ENCODE measurements at regions not wholly inside any gene's neighbourhood (a gene's known extent, or its start where the extent isn't known, plus 50 kb on each side); places are given as distances from the start of the nearest gene placed in this dataset.

DNA sequence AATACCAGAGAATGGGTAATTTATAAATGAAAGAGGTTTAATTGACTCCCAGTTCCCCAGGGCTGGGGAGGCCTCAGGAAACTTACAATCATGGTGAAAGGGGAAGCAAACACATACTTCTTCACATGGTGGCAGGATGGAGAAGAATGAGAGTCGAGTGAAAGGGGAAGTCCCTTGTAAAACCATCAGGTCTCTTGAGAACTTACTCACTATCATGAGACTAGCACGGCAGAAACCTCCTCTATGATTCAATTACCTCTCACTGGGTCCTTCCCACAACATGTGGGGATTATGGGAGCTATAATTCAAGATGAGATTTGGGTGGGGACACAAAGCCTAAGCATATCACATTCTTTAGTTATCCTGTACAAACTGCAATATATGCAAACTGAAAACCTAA, 609.4 kb downstream of the MTRR start:
- H3K9ac ChIP-seq (ENCODE audit: insufficient read depth, low read depth, low read length) = no peak overlapping the region
- no peaks in the 10 kb centered on the region; the same call in 1 of the 2 replicates for H3K4me1 ChIP-seq (ENCODE audit: insufficient read depth, low read length)
- TF ChIP-seq, protein P1, sequence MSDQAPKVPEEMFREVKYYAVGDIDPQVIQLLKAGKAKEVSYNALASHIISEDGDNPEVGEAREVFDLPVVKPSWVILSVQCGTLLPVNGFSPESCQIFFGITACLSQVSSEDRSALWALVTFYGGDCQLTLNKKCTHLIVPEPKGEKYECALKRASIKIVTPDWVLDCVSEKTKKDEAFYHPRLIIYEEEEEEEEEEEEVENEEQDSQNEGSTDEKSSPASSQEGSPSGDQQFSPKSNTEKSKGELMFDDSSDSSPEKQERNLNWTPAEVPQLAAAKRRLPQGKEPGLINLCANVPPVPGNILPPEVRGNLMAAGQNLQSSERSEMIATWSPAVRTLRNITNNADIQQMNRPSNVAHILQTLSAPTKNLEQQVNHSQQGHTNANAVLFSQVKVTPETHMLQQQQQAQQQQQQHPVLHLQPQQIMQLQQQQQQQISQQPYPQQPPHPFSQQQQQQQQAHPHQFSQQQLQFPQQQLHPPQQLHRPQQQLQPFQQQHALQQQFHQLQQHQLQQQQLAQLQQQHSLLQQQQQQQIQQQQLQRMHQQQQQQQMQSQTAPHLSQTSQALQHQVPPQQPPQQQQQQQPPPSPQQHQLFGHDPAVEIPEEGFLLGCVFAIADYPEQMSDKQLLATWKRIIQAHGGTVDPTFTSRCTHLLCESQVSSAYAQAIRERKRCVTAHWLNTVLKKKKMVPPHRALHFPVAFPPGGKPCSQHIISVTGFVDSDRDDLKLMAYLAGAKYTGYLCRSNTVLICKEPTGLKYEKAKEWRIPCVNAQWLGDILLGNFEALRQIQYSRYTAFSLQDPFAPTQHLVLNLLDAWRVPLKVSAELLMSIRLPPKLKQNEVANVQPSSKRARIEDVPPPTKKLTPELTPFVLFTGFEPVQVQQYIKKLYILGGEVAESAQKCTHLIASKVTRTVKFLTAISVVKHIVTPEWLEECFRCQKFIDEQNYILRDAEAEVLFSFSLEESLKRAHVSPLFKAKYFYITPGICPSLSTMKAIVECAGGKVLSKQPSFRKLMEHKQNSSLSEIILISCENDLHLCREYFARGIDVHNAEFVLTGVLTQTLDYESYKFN (CRISPR knock-in tag; conservative IDR thresholded peaks at IDR 0.05) = no peak
- TF ChIP-seq ZFP90 (CRISPR knock-in tag; IDR thresholded peaks at IDR 0.05; ENCODE audit: borderline replicate concordance) = no peak
- TF ChIP-seq ONECUT2 (CRISPR knock-in tag; IDR thresholded peaks at IDR 0.05) = no peak
- TF ChIP-seq GPN1 (CRISPR knock-in tag; IDR thresholded peaks at IDR 0.05; ENCODE audit: borderline replicate concordance) = no peak
- no peak for TF ChIP-seq ZFP36L2 (CRISPR knock-in tag; IDR thresholded peaks at IDR 0.05)
- POLR2A ChIA-PET = no interaction called here
- CTCF ChIA-PET (ENCODE audit: low intra/inter-chr PET ratio, low total read pairs) = no interaction called here
- H3K9me3 ChIP-seq (ENCODE audit: low read length) = peaks cover 84% of the 10 kb centered on the region
- H4K20me1 ChIP-seq (ENCODE audit: insufficient read depth, low read length) = no peaks in the 10 kb centered on the region
- intact Hi-C loops (cut with micrococcal nuclease; ENCODE audit: unreplicated experiment) = no loop called here
- H3K27ac ChIP-seq (ENCODE audit: extremely low read length, insufficient read depth, low read length) = no peak overlapping the region
- no TSS peak for BruUV-seq (replicated peaks)
- H3K27me3 ChIP-seq (ENCODE audit: control insufficient read depth in 1 of 2, insufficient read depth in 2 of 2, low read length in 2 of 2) = no peaks in the 10 kb centered on the region
- ATAC-seq (no peak), FAIRE-seq (no peak), DNase-seq (ENCODE audit: low spot score) (no peak)
- no peak overlapping the region for H3K4me2 ChIP-seq (ENCODE audit: low read depth, low read length)
- no peaks in the 10 kb centered on the region for H3K36me3 ChIP-seq (replicated peaks in 1 of 2; ENCODE audit: control insufficient read depth in 1 of 2, insufficient read depth in 2 of 2, low read length in 2 of 2)
- no peak overlapping the region for H3K4me3 ChIP-seq (replicated peaks in 1 of 3; ENCODE audit: insufficient read depth in 1 of 3, low read depth in 2 of 3, low read length in 3 of 3)
- no peaks in the 10 kb centered on the region for H3K79me2 ChIP-seq (ENCODE audit: insufficient read depth, low read length)
- no peak overlapping the region for H2AFZ ChIP-seq (ENCODE audit: low read length)
- 0% methylated on average over 2 of the region's 2 CpGs for WGBS (ENCODE audit: low lambda C conversion rate)
- in situ Hi-C loops (cut with HindIII; ENCODE audit: extremely low pct_ligation_motif_present, low pct_unique_long_range_greater_than_20kb) = no loop called here

DNA sequence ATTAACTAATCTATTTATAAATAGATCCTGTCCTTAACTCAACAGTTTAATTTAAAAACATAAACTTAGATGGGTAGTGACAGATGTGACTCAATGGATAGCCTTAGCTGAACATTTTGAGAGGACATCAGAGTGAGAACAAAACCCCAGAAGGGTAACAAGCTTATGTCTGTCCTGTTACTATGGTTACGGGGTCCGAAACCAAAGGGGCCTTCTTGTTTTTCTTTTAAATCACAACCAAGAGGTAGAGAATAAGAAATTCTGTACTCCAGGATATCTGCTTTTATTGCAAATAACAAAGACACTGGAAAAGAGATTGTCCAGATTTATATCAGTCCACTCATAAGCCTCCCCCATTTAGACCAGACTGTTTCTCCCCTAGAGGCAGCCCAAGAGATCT, 612.1 kb downstream of the MTRR start:
- Histone ChIP-seq H3K9ac (ENCODE audit: insufficient read depth, low read depth, low read length) (no peak overlapping the region), H3K27ac (ENCODE audit: extremely low read length, insufficient read depth, low read length) (no peak overlapping the region), H2AFZ (ENCODE audit: low read length) (no peak overlapping the region), H3K27me3 (ENCODE audit: control insufficient read depth in 1 of 2, insufficient read depth in 2 of 2, low read length in 2 of 2) (no peaks in the 10 kb centered on the region), H3K4me1 (ENCODE audit: insufficient read depth, low read length) (no peaks in the 10 kb centered on the region), H3K4me2 (ENCODE audit: low read depth, low read length) (no peak overlapping the region), H3K79me2 (ENCODE audit: insufficient read depth, low read length) (no peaks in the 10 kb centered on the region), H3K4me3 (replicated peaks in 1 of 3; ENCODE audit: insufficient read depth in 1 of 3, low read depth in 2 of 3, low read length in 3 of 3) (no peak overlapping the region), H4K20me1 (ENCODE audit: insufficient read depth, low read length) (no peaks in the 10 kb centered on the region), H3K9me3 (ENCODE audit: low read length) (peaks cover 84% of the 10 kb centered on the region), H3K36me3 (replicated peaks in 1 of 2; ENCODE audit: control insufficient read depth in 1 of 2, insufficient read depth in 2 of 2, low read length in 2 of 2) (no peaks in the 10 kb centered on the region)
- ChIA-PET POLR2A (no interaction called here), CTCF (ENCODE audit: low intra/inter-chr PET ratio, low total read pairs) (no interaction called here)
- in situ Hi-C loops (cut with HindIII; ENCODE audit: extremely low pct_ligation_motif_present, low pct_unique_long_range_greater_than_20kb) (no loop called here), intact Hi-C loops (cut with micrococcal nuclease; ENCODE audit: unreplicated experiment) (no loop called here)
- 4% methylated on average over 2 of the region's 2 CpGs for WGBS (ENCODE audit: low lambda C conversion rate)
- BruUV-seq (replicated peaks) = no TSS peak
- FAIRE-seq (no peak), ATAC-seq (no peak), DNase-seq (ENCODE audit: low spot score) (no peak)
- TF ChIP-seq, protein P2, sequence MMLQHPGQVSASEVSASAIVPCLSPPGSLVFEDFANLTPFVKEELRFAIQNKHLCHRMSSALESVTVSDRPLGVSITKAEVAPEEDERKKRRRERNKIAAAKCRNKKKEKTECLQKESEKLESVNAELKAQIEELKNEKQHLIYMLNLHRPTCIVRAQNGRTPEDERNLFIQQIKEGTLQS (CRISPR knock-in tag; IDR thresholded peaks at IDR 0.05) = no peak
- TF ChIP-seq ZNF772 (CRISPR knock-in tag; IDR thresholded peaks at IDR 0.05) (no peak), ZNF510 (CRISPR knock-in tag; IDR thresholded peaks at IDR 0.05; ENCODE audit: low read depth) (no peak), ZNF274 (CRISPR knock-in tag; IDR thresholded peaks at IDR 0.05) (no peak), ISL2 (CRISPR knock-in tag; IDR thresholded peaks at IDR 0.05) (no peak), ZNF546 (CRISPR knock-in tag; conservative IDR thresholded peaks at IDR 0.05) (no peak), HOXA7 (CRISPR knock-in tag; IDR thresholded peaks at IDR 0.05) (no peak), ZNF350 (CRISPR knock-in tag; IDR thresholded peaks at IDR 0.05; ENCODE audit: borderline replicate concordance, low read depth) (no peak), JUND (CRISPR knock-in tag; IDR thresholded peaks at IDR 0.05) (no peak)
- TF ChIP-seq, protein P3, sequence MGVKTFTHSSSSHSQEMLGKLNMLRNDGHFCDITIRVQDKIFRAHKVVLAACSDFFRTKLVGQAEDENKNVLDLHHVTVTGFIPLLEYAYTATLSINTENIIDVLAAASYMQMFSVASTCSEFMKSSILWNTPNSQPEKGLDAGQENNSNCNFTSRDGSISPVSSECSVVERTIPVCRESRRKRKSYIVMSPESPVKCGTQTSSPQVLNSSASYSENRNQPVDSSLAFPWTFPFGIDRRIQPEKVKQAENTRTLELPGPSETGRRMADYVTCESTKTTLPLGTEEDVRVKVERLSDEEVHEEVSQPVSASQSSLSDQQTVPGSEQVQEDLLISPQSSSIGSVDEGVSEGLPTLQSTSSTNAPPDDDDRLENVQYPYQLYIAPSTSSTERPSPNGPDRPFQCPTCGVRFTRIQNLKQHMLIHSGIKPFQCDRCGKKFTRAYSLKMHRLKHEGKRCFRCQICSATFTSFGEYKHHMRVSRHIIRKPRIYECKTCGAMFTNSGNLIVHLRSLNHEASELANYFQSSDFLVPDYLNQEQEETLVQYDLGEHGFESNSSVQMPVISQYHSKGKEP (CRISPR knock-in tag; IDR thresholded peaks at IDR 0.05) = no peak
